ENCODE measurements at regions not wholly inside any gene's neighbourhood (a gene's known extent, or its start where the extent isn't known, plus 50 kb on each side); places are given as distances from the start of the nearest gene placed in this dataset.
"Not testable (repeated sequence)": the region's sequence is repeated elsewhere in the genome, so short reads cannot be mapped to it uniquely, and the experiment has no call there.

- no peaks in the 10 kb centered on the region for H3K36me3 Mint-ChIP-seq
- no peak overlapping the region for H3K27ac Mint-ChIP-seq
- H3K9me3 Mint-ChIP-seq, result no peaks in the 10 kb centered on the region
- peaks cover 8% of the 10 kb centered on the region for H3K4me1 Mint-ChIP-seq
- no peak overlapping the region for H3K4me3 Mint-ChIP-seq
- H3K27me3 Mint-ChIP-seq, result peaks cover 12% of the 10 kb centered on the region
Measured at GRCh38 chr10:30215141-30215540, 133.9 kb downstream of the MTPAP start.

GRCh38 chr10:30210296-30210695 is 138.8 kb downstream of the MTPAP start:
- H3K4me1 Mint-ChIP-seq, result no peaks in the 10 kb centered on the region
- H3K9me3 Mint-ChIP-seq, result no peaks in the 10 kb centered on the region
- no peak overlapping the region for H3K27ac Mint-ChIP-seq
- no peaks in the 10 kb centered on the region for H3K36me3 Mint-ChIP-seq
- no peak overlapping the region for H3K4me3 Mint-ChIP-seq
- peaks cover 8% of the 10 kb centered on the region for H3K27me3 Mint-ChIP-seq

GRCh38 chr10:30208330-30208729 is 140.7 kb downstream of the MTPAP start:
- H3K36me3 Mint-ChIP-seq, result no peaks in the 10 kb centered on the region
- no peak overlapping the region for H3K27ac Mint-ChIP-seq
- H3K4me1 Mint-ChIP-seq, result no peaks in the 10 kb centered on the region
- no peaks in the 10 kb centered on the region for H3K9me3 Mint-ChIP-seq
- H3K4me3 Mint-ChIP-seq, result no peak overlapping the region
- peaks cover 12% of the 10 kb centered on the region for H3K27me3 Mint-ChIP-seq

GRCh38 chr10:30207485-30208052 is 141.5 kb downstream of the MTPAP start:
- no peaks in the 10 kb centered on the region for H3K36me3 Mint-ChIP-seq
- H3K27me3 Mint-ChIP-seq, result peaks cover 12% of the 10 kb centered on the region
- no peaks in the 10 kb centered on the region for H3K9me3 Mint-ChIP-seq
- H3K4me3 Mint-ChIP-seq, result no peak overlapping the region
- H3K27ac Mint-ChIP-seq, result no peak overlapping the region
- H3K4me1 Mint-ChIP-seq, result no peaks in the 10 kb centered on the region

- Mint-ChIP-seq H3K27me3 (peaks cover 25% of the 10 kb centered on the region), H3K4me3 (no peak overlapping the region), H3K4me1 (no peaks in the 10 kb centered on the region), H3K27ac (no peak overlapping the region), H3K9me3 (no peaks in the 10 kb centered on the region), H3K36me3 (no peaks in the 10 kb centered on the region)
Measured at GRCh38 chr10:30200017-30200415, 140.6 kb upstream of the JCAD start.

- no peaks in the 10 kb centered on the region for H3K4me1 Mint-ChIP-seq
- no peak overlapping the region for H3K4me3 Mint-ChIP-seq
- H3K27ac Mint-ChIP-seq, result no peak overlapping the region
- H3K9me3 Mint-ChIP-seq, result no peaks in the 10 kb centered on the region
- peaks cover 25% of the 10 kb centered on the region for H3K27me3 Mint-ChIP-seq
- H3K36me3 Mint-ChIP-seq, result no peaks in the 10 kb centered on the region
Measured at GRCh38 chr10:30199376-30200016, 140.1 kb upstream of the JCAD start.

GRCh38 chr10:30197186-30197585 is 137.8 kb upstream of the JCAD start:
- no peaks in the 10 kb centered on the region for H3K36me3 Mint-ChIP-seq
- H3K27me3 Mint-ChIP-seq, result peaks cover 22% of the 10 kb centered on the region
- no peaks in the 10 kb centered on the region for H3K9me3 Mint-ChIP-seq
- no peak overlapping the region for H3K27ac Mint-ChIP-seq
- H3K4me3 Mint-ChIP-seq, result no peak overlapping the region
- H3K4me1 Mint-ChIP-seq, result no peaks in the 10 kb centered on the region

GRCh38 chr10:30196559-30196958 is 137.2 kb upstream of the JCAD start:
- H3K4me3 Mint-ChIP-seq, H3K36me3 Mint-ChIP-seq, H3K9me3 Mint-ChIP-seq, H3K4me1 Mint-ChIP-seq, H3K27ac Mint-ChIP-seq: not testable (repeated sequence)
- peaks cover 22% of the 10 kb centered on the region for H3K27me3 Mint-ChIP-seq

GRCh38 chr10:30192846-30193608 is 133.6 kb upstream of the JCAD start:
- Mint-ChIP-seq H3K4me3 (no peak overlapping the region), H3K36me3 (no peaks in the 10 kb centered on the region), H3K27me3 (peaks cover 10% of the 10 kb centered on the region), H3K4me1 (no peaks in the 10 kb centered on the region), H3K27ac (no peak overlapping the region), H3K9me3 (no peaks in the 10 kb centered on the region)

GRCh38 chr10:30190577-30191552 is 131.5 kb upstream of the JCAD start:
- no peaks in the 10 kb centered on the region for H3K9me3 Mint-ChIP-seq
- H3K4me1 Mint-ChIP-seq, result no peaks in the 10 kb centered on the region
- no peak overlapping the region for H3K27ac Mint-ChIP-seq
- H3K36me3 Mint-ChIP-seq, result no peaks in the 10 kb centered on the region
- H3K4me3 Mint-ChIP-seq, result no peak overlapping the region
- peaks cover 3% of the 10 kb centered on the region for H3K27me3 Mint-ChIP-seq

- Mint-ChIP-seq H3K9me3 (no peaks in the 10 kb centered on the region), H3K27me3 (peaks cover 5% of the 10 kb centered on the region), H3K27ac (no peak overlapping the region), H3K4me1 (no peaks in the 10 kb centered on the region), H3K4me3 (no peak overlapping the region), H3K36me3 (no peaks in the 10 kb centered on the region)
Measured at GRCh38 chr10:30189238-30189580, 129.8 kb upstream of the JCAD start.

GRCh38 chr10:30188556-30189237 is 129.3 kb upstream of the JCAD start:
- Mint-ChIP-seq H3K4me1 (no peaks in the 10 kb centered on the region), H3K4me3 (no peak overlapping the region), H3K9me3 (no peaks in the 10 kb centered on the region), H3K27ac (no peak overlapping the region), H3K36me3 (no peaks in the 10 kb centered on the region), H3K27me3 (peaks cover 5% of the 10 kb centered on the region)

- no peak overlapping the region for H3K27ac Mint-ChIP-seq
- no peaks in the 10 kb centered on the region for H3K36me3 Mint-ChIP-seq
- H3K9me3 Mint-ChIP-seq, result no peaks in the 10 kb centered on the region
- H3K27me3 Mint-ChIP-seq, result peaks cover 5% of the 10 kb centered on the region
- no peak overlapping the region for H3K4me3 Mint-ChIP-seq
- H3K4me1 Mint-ChIP-seq, result no peaks in the 10 kb centered on the region
Measured at GRCh38 chr10:30188101-30188500, 128.7 kb upstream of the JCAD start.

- Mint-ChIP-seq H3K4me1 (no peaks in the 10 kb centered on the region), H3K4me3 (no peak overlapping the region), H3K9me3 (no peaks in the 10 kb centered on the region), H3K27ac (no peak overlapping the region), H3K27me3 (peaks cover 3% of the 10 kb centered on the region), H3K36me3 (no peaks in the 10 kb centered on the region)
Measured at GRCh38 chr10:30187010-30187409, 127.6 kb upstream of the JCAD start.

GRCh38 chr10:30186371-30186875 is 127.0 kb upstream of the JCAD start:
- no peaks in the 10 kb centered on the region for H3K9me3 Mint-ChIP-seq
- no peak overlapping the region for H3K27ac Mint-ChIP-seq
- no peaks in the 10 kb centered on the region for H3K36me3 Mint-ChIP-seq
- no peaks in the 10 kb centered on the region for H3K4me1 Mint-ChIP-seq
- H3K4me3 Mint-ChIP-seq, result no peak overlapping the region
- peaks cover 3% of the 10 kb centered on the region for H3K27me3 Mint-ChIP-seq

Measured in activated naive CD4-positive, alpha-beta T cell treated with anti-CD3 and anti-CD28 coated beads, Interleukin-2, amount 50 U/mL, for 24 hours (primary cell).